ENCODE measurements at regions not wholly inside any gene's neighbourhood (a gene's known extent, or its start where the extent isn't known, plus 50 kb on each side); places are given as distances from the start of the nearest gene placed in this dataset.
A peak's percentile ranks its signal among the peaks of the same experiment; 100 is the strongest.

DNA sequence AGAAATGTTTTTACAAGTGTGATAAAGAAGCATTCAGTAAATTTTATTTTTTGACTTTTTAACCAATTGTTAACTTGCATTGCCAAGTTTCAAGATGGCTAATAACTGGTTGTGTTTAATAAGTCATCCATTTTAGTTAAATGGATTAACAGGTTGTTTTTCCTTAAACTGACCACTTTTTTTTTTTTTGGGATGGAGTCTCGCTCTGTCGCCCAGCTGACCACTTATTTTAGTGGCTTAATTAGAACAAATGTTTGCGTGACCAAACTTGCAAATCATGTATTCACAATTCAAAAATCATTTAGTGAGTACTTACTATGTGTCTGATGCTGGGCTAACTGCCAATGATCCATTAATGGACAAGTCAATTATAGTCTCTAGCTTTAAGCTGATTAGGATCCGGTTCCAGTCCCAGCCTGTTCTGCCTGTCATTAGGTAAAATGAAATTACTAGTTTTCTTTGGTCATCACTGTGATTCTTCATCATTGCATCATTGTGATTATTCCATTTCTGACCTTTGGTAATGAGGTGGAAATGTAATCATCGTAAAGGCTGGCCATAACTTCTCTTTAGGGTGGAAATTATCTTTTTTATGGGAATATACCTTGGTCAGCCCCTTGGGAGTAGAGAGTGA lies 729.2 kb upstream of the MARCKS start:
- no peak overlapping the region for H3K4me3 ChIP-seq
- no peaks in the 10 kb centered on the region for H3K27me3 ChIP-seq (ENCODE audit: low read depth)
- no peaks in the 10 kb centered on the region for H3K36me3 ChIP-seq
- intact Hi-C loops (cut with micrococcal nuclease) = no loop called here
- no peak overlapping the region for H3K27ac ChIP-seq (replicated peaks)
- no peaks in the 10 kb centered on the region for H3K4me1 ChIP-seq
- TF ChIP-seq, protein P1, sequence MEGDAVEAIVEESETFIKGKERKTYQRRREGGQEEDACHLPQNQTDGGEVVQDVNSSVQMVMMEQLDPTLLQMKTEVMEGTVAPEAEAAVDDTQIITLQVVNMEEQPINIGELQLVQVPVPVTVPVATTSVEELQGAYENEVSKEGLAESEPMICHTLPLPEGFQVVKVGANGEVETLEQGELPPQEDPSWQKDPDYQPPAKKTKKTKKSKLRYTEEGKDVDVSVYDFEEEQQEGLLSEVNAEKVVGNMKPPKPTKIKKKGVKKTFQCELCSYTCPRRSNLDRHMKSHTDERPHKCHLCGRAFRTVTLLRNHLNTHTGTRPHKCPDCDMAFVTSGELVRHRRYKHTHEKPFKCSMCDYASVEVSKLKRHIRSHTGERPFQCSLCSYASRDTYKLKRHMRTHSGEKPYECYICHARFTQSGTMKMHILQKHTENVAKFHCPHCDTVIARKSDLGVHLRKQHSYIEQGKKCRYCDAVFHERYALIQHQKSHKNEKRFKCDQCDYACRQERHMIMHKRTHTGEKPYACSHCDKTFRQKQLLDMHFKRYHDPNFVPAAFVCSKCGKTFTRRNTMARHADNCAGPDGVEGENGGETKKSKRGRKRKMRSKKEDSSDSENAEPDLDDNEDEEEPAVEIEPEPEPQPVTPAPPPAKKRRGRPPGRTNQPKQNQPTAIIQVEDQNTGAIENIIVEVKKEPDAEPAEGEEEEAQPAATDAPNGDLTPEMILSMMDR (IDR thresholded peaks at IDR 0.05; ENCODE audit: borderline replicate concordance) = no peak
- no peaks in the 10 kb centered on the region for H3K9me3 ChIP-seq (replicated peaks)
- DNase-seq = no peak

DNA sequence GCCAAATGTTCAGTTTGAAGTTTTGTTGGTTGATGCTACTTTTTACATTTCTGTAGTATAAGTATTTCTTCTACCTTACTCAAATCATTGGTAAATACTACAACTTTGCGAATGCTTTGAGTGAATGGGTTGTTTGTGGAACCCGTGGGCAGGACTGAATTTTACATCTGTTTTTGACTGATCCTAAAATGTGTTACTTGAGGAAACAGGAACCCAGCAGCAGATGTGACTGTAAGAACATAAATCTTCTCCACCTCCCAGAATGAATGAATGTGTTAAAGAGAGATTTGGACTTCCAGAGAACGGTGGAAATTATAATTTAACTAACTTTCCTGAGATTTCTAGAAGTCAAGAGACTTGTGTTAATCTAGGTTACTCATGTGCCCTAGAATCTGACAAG lies 728.5 kb upstream of the MARCKS start:
- no peaks in the 10 kb centered on the region for H3K4me1 ChIP-seq
- no peaks in the 10 kb centered on the region for H3K36me3 ChIP-seq
- intact Hi-C loops (cut with micrococcal nuclease) = no loop called here
- no peaks in the 10 kb centered on the region for H3K27me3 ChIP-seq (ENCODE audit: low read depth)
- no peak overlapping the region for H3K4me3 ChIP-seq
- TF ChIP-seq, protein P1 (IDR thresholded peaks at IDR 0.05; ENCODE audit: borderline replicate concordance) = no peak
- no peak for DNase-seq
- no peak overlapping the region for H3K27ac ChIP-seq (replicated peaks)
- no peaks in the 10 kb centered on the region for H3K9me3 ChIP-seq (replicated peaks)

DNA sequence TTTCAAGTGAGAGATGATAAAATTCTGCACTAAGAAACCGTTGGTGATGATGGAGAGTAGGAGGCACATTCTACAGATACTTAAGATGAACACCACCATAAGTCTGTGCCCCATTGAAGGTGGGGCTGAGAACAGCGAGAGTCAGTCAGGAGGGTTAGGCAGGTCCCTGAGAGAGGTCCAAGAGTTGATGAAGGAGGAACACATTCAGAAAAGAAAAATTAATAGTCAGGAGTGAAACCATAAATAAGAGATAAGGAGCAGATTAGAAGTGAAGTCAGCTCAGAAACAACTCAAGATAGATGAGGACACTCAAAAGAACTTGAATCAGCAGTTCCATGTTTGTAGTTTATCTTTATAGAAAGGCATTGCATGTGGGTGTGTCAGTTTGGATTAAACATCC lies 727.2 kb upstream of the MARCKS start:
- no peaks in the 10 kb centered on the region for H3K36me3 ChIP-seq
- no peaks in the 10 kb centered on the region for H3K27me3 ChIP-seq (ENCODE audit: low read depth)
- intact Hi-C loops (cut with micrococcal nuclease) = no loop called here
- no peak for DNase-seq
- H3K4me3 ChIP-seq = no peak overlapping the region
- H3K4me1 ChIP-seq = no peaks in the 10 kb centered on the region
- TF ChIP-seq, protein P1 (IDR thresholded peaks at IDR 0.05; ENCODE audit: borderline replicate concordance) = no peak
- H3K27ac ChIP-seq (replicated peaks) = no peak overlapping the region
- H3K9me3 ChIP-seq (replicated peaks) = no peaks in the 10 kb centered on the region

DNA sequence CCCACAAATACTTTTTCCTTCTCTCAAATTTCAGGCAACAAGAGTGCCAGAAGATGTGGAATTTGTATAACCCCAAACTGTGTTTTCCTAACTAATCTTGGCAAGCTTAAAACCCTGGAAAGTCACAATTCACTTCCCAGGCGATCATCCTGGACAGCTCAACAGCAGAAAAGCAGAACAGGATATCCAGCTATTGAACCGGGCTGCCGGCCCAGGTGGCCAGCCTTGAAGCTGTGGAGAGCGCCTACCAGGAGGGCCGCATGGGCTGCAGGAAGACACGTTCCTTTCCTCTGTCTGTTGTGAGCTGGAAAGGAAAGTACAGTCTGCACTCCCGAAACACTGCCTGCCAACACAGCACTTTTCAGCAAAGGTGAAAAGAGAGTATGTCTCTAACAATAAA lies 719.7 kb upstream of the MARCKS start:
- Histone ChIP-seq H3K4me3 (no peak overlapping the region), H3K27ac (replicated peaks) (no peak overlapping the region), H3K27me3 (ENCODE audit: low read depth) (no peaks in the 10 kb centered on the region), H3K36me3 (no peaks in the 10 kb centered on the region), H3K4me1 (peaks cover 11% of the 10 kb centered on the region), H3K9me3 (replicated peaks) (no peaks in the 10 kb centered on the region)
- intact Hi-C loops (cut with micrococcal nuclease) = no loop called here
- DNase-seq = peak; percentile 17
- TF ChIP-seq, protein P1 (IDR thresholded peaks at IDR 0.05; ENCODE audit: borderline replicate concordance) = no peak

DNA sequence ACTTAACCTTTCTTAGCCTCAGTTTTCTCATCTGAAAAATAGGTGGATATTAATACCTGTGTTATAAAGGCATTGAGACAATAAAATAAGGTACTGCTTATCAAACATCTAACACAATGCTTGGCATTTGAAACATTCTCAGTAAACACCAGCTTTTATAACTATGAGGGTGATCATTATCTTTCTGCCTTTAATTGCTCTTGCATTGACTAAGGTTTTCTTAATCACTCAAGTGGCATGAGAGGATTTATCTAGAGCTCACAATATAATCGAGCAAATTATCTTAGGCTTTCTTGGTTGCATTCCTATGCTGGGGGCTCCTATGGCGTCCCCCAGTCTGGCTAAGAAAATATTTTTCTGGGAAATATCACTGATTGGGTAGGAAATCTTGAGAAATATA lies 716.4 kb upstream of the MARCKS start:
- TF ChIP-seq, protein P1 (IDR thresholded peaks at IDR 0.05; ENCODE audit: borderline replicate concordance) = no peak
- Histone ChIP-seq H3K4me3 (no peak overlapping the region), H3K4me1 (peaks cover 11% of the 10 kb centered on the region), H3K27me3 (ENCODE audit: low read depth) (no peaks in the 10 kb centered on the region), H3K9me3 (replicated peaks) (no peaks in the 10 kb centered on the region), H3K27ac (replicated peaks) (no peak overlapping the region), H3K36me3 (no peaks in the 10 kb centered on the region)
- no peak for DNase-seq
- intact Hi-C loops (cut with micrococcal nuclease) = no loop called here

Measured in left ventricle myocardium inferior (tissue), 1 donor.